ENCODE measurements at regions not wholly inside any gene's neighbourhood (a gene's known extent, or its start where the extent isn't known, plus 50 kb on each side); places are given as distances from the start of the nearest gene placed in this dataset.
"Not testable (repeated sequence)": the region's sequence is repeated elsewhere in the genome, so short reads cannot be mapped to it uniquely, and the experiment has no call there.

GRCh38 chr2:7094231-7094741, 177.1 kb downstream of the RNF144A start:
- DNase-seq, result no peak

GRCh38 chr2:7096726-7097352, 179.6 kb downstream of the RNF144A start:
- DNase-seq, result no peak

GRCh38 chr2:7097353-7097895, 180.2 kb downstream of the RNF144A start:
- peak; percentile 85 to 86 for DNase-seq

GRCh38 chr2:7098816-7099215, 181.6 kb downstream of the RNF144A start:
- no peak for DNase-seq

- not testable (repeated sequence) for DNase-seq
Measured at GRCh38 chr2:7099687-7100086, 182.5 kb downstream of the RNF144A start.

GRCh38 chr2:7102826-7103225, 185.6 kb downstream of the RNF144A start:
- no peak for DNase-seq

GRCh38 chr2:7108792-7109532, 191.8 kb downstream of the RNF144A start:
- DNase-seq, result no peak

- no peak for DNase-seq
Measured at GRCh38 chr2:7109533-7109885, 192.3 kb downstream of the RNF144A start.

GRCh38 chr2:7111626-7112025, 194.4 kb downstream of the RNF144A start:
- DNase-seq, result no peak

GRCh38 chr2:7115364-7115763, 198.2 kb downstream of the RNF144A start:
- no peak for DNase-seq

GRCh38 chr2:7115906-7116305, 198.7 kb downstream of the RNF144A start:
- no peak for DNase-seq

GRCh38 chr2:7116511-7116910, 199.3 kb downstream of the RNF144A start:
- no peak for DNase-seq

GRCh38 chr2:7117076-7117475, 199.9 kb downstream of the RNF144A start:
- DNase-seq, result no peak

- DNase-seq, result no peak
Measured at GRCh38 chr2:7118606-7119131, 201.5 kb downstream of the RNF144A start.

GRCh38 chr2:7119132-7119835, 202.1 kb downstream of the RNF144A start:
- no peak for DNase-seq

- DNase-seq, result no peak
Measured at GRCh38 chr2:7121851-7122250, 204.6 kb downstream of the RNF144A start.

- DNase-seq, result no peak
Measured at GRCh38 chr2:7127156-7127555, 209.9 kb downstream of the RNF144A start.

GRCh38 chr2:7127687-7128086, 210.5 kb downstream of the RNF144A start:
- no peak for DNase-seq

GRCh38 chr2:7131261-7131660, 214.0 kb downstream of the RNF144A start:
- no peak for DNase-seq

GRCh38 chr2:7132753-7133152, 215.5 kb downstream of the RNF144A start:
- DNase-seq, result no peak

GRCh38 chr2:7133521-7133920, 216.3 kb downstream of the RNF144A start:
- no peak for DNase-seq

GRCh38 chr2:7140306-7140705, 223.1 kb downstream of the RNF144A start:
- no peak for DNase-seq

- no peak for DNase-seq
Measured at GRCh38 chr2:7145707-7146106, 228.5 kb downstream of the RNF144A start.
